ENCODE measurements at regions not wholly inside any gene's neighbourhood (a gene's known extent, or its start where the extent isn't known, plus 50 kb on each side); places are given as distances from the start of the nearest gene placed in this dataset.
"Not testable (repeated sequence)": the region's sequence is repeated elsewhere in the genome, so short reads cannot be mapped to it uniquely, and the experiment has no call there.

- H3K9ac ChIP-seq (ENCODE audit: low read depth, low read length); H3K56ac ChIP-seq (ENCODE audit: extremely low read depth, insufficient read depth, low read length); H3K27me3 ChIP-seq (ENCODE audit: control insufficient read depth, insufficient read depth, low read length); H3K4ac ChIP-seq (ENCODE audit: low read depth, low read length); ATAC-seq (ENCODE audit: low read depth); in situ Hi-C loops (cut with MboI; ENCODE audit: low sequenced_read_pairs); H2BK120ac ChIP-seq (ENCODE audit: low read depth, low read length); H4K20me1 ChIP-seq (ENCODE audit: insufficient read depth, low read length); H3K4me3 ChIP-seq (ENCODE audit: insufficient read depth, low read depth, low read length); H2AK9ac ChIP-seq (replicated peaks; ENCODE audit: low read depth, low read length, poor library complexity); H4K5ac ChIP-seq (ENCODE audit: low read depth, low read length); dilution Hi-C loops (cut with HindIII; ENCODE audit: low sequenced_read_pairs, unreplicated experiment); POLR2A ChIA-PET (ENCODE audit: unreplicated experiment); H3K4me2 ChIP-seq (ENCODE audit: low read depth, low read length); H3K4me1 ChIP-seq (ENCODE audit: control insufficient read depth, insufficient read depth, low read length); H2AK5ac ChIP-seq (ENCODE audit: low read depth, low read length); CTCF ChIA-PET; intact Hi-C loops (cut with micrococcal nuclease); H3K14ac ChIP-seq (replicated peaks; ENCODE audit: low read depth, low read length); H3K9me1 ChIP-seq (ENCODE audit: insufficient read depth, low read length); H3K23ac ChIP-seq (ENCODE audit: low read depth, low read length); H3K27ac ChIP-seq (ENCODE audit: insufficient read depth, low read length); H2AFZ ChIP-seq (replicated peaks; ENCODE audit: low read length, poor library complexity); H3K36me3 ChIP-seq (ENCODE audit: control insufficient read depth, insufficient read depth, low read length); BruUV-seq (replicated peaks); DNase-seq; H4K8ac ChIP-seq (ENCODE audit: low read depth in 2 of 2, low read length in 2 of 2); H4K91ac ChIP-seq (ENCODE audit: insufficient read depth, low read depth, low read length); H3K18ac ChIP-seq (ENCODE audit: low read depth, low read length); H3K79me1 ChIP-seq (ENCODE audit: low read depth in 1 of 2, low read length in 2 of 2); H2BK15ac ChIP-seq (ENCODE audit: low read depth, low read length); H2BK5ac ChIP-seq (ENCODE audit: low read depth, low read length, poor library complexity, severe bottlenecking); H2BK20ac ChIP-seq (ENCODE audit: low read depth, low read length): not testable (repeated sequence)
- H3K9me3 ChIP-seq (ENCODE audit: control insufficient read depth, insufficient read depth, low read length) = peaks cover 39% of the 10 kb centered on the region
- no CpG with 5 or more reads among the region's 2 CpGs for WGBS, 2 experiments (ENCODE audit: extremely low coverage in 2 of 2, insufficient read length in 1 of 2)
Measured at GRCh38 chr21:10424887-10425145, 96.6 kb upstream of the TPTE start.

Measured in IMR-90 (cell line).